KMS-11 (cell line): ENCODE measurements at regions not wholly inside any gene's neighbourhood (a gene's known extent, or its start where the extent isn't known, plus 50 kb on each side); places are given as distances from the start of the nearest gene placed in this dataset.

Source experiments
- H2AFZ ChIP-seq: fragments of 200-600 bp; sonication (generic); 2 replicates; pipeline ENCODE4 v1.6.1; 2016; ENCODE audit warnings: antibody characterized with exemption, mixed run types, low read depth
- H3K27ac ChIP-seq: fragments of 200-600 bp; sonication (generic); 2 replicates; pipeline ENCODE4 v1.6.1; 2016; ENCODE audit warnings: mild to moderate bottlenecking, mixed run types
- H3K27me3 ChIP-seq: fragments of 200-600 bp; sonication (generic); 2 replicates; pipeline ENCODE4 v1.6.1; 2017; ENCODE audit warnings: mild to moderate bottlenecking, low read depth, mixed run types, moderate library complexity; ENCODE audit not compliant: insufficient read depth
- H3K36me3 ChIP-seq: fragments of 200-600 bp; sonication (generic); 2 replicates; pipeline ENCODE4 v1.6.1; 2017; ENCODE audit warnings: mild to moderate bottlenecking, mixed run types; ENCODE audit not compliant: insufficient read depth
- H3K4me1 ChIP-seq: fragments of 200-600 bp; sonication (generic); 2 replicates; pipeline ENCODE4 v1.6.1; 2016; ENCODE audit warnings: mild to moderate bottlenecking, low read depth, mixed run types; ENCODE audit not compliant: poor library complexity, severe bottlenecking
- H3K4me2 ChIP-seq: fragments of 200-600 bp; sonication (generic); 2 replicates; pipeline ENCODE4 v1.7.0; 2016; ENCODE audit warnings: mild to moderate bottlenecking, mixed run types
- H3K4me3 ChIP-seq: fragments of 200-600 bp; sonication (generic); IDR thresholded peaks from 2 replicates; pipeline ENCODE4 v1.6.1; 2017; ENCODE audit warnings: low read depth, low read length, mixed read lengths; ENCODE audit not compliant: insufficient read depth
- H3K79me2 ChIP-seq: fragments of 200-600 bp; sonication (generic); 2 replicates; pipeline ENCODE4 v1.6.1; 2016; ENCODE audit warnings: low read depth, mixed run types; ENCODE audit not compliant: insufficient read depth
- H3K9ac ChIP-seq: fragments of 200-600 bp; sonication (generic); 2 replicates; pipeline ENCODE4 v1.6.1; 2016; ENCODE audit warnings: mild to moderate bottlenecking, mixed run types
- H4K20me1 ChIP-seq: fragments of 200-600 bp; sonication (generic); 2 replicates; pipeline ENCODE4 v1.6.1; 2016; ENCODE audit warnings: mild to moderate bottlenecking, mixed run types; ENCODE audit not compliant: insufficient read depth
- TF ChIP-seq, protein P1 (sequence below): fragments of 200-600 bp; sonication (generic); conservative IDR thresholded peaks from 2 replicates; pipeline ENCODE4 v1.6.1; 2017; ENCODE audit warnings: low read depth, mild to moderate bottlenecking, antibody characterized with exemption, low read length, moderate library complexity, mixed read lengths

DNA sequence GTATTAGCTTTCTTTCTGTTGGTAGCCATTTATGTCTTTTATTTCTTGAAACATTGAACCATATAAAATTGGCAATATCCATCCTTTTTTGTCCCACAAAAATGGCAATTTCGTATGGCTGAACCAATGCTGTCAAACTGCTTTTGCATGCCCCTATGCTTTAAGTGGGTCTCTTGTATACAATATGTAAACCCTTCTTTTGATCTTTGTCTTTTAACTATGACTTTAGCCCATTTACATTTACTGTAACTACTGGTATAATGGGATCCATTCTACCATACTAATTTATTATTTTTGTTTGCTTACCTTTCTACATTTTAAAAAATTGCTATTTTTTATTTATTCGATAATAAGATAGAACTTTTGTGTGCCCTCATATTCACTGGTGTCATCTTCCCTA lies 93.4 kb downstream of the TENT4A start:
- Histone ChIP-seq H3K4me3 (no peak overlapping the region), H3K27ac (no peak overlapping the region), H3K4me1 (no peaks in the 10 kb centered on the region), H4K20me1 (no peaks in the 10 kb centered on the region), H3K36me3 (no peaks in the 10 kb centered on the region), H3K4me2 (no peak overlapping the region), H3K79me2 (no peaks in the 10 kb centered on the region), H2AFZ (no peak overlapping the region), H3K9ac (no peak overlapping the region), H3K27me3 (no peaks in the 10 kb centered on the region)
- TF ChIP-seq, protein P1, sequence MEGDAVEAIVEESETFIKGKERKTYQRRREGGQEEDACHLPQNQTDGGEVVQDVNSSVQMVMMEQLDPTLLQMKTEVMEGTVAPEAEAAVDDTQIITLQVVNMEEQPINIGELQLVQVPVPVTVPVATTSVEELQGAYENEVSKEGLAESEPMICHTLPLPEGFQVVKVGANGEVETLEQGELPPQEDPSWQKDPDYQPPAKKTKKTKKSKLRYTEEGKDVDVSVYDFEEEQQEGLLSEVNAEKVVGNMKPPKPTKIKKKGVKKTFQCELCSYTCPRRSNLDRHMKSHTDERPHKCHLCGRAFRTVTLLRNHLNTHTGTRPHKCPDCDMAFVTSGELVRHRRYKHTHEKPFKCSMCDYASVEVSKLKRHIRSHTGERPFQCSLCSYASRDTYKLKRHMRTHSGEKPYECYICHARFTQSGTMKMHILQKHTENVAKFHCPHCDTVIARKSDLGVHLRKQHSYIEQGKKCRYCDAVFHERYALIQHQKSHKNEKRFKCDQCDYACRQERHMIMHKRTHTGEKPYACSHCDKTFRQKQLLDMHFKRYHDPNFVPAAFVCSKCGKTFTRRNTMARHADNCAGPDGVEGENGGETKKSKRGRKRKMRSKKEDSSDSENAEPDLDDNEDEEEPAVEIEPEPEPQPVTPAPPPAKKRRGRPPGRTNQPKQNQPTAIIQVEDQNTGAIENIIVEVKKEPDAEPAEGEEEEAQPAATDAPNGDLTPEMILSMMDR: no peak

DNA sequence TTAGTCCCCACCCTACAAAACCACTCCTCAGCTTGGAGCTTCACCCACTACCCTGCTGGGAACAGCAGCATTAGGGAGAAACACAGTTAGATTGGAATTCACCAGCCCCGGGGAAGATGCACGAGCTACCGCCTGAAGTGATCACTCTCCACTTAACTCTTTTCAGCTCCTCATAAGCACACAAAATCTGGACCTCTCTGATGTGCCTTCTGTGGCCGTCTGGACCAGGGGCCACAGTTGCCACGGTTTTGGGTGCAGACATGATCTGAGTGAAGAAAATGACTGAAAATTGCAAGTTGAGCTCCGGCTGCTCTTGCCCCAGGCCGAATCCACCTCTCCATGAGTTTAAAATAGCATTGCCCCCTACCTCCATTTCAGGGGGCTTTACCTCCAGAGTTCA lies 95.2 kb downstream of the TENT4A start:
- H3K9ac ChIP-seq: no peak overlapping the region
- H3K27me3 ChIP-seq: no peaks in the 10 kb centered on the region
- no peak overlapping the region for H2AFZ ChIP-seq
- H3K4me1 ChIP-seq: no peaks in the 10 kb centered on the region
- TF ChIP-seq, protein P1: no peak
- H3K36me3 ChIP-seq: no peaks in the 10 kb centered on the region
- H4K20me1 ChIP-seq: no peaks in the 10 kb centered on the region
- no peaks in the 10 kb centered on the region for H3K79me2 ChIP-seq
- no peak overlapping the region for H3K4me3 ChIP-seq
- H3K4me2 ChIP-seq: no peak overlapping the region
- H3K27ac ChIP-seq: no peak overlapping the region

DNA sequence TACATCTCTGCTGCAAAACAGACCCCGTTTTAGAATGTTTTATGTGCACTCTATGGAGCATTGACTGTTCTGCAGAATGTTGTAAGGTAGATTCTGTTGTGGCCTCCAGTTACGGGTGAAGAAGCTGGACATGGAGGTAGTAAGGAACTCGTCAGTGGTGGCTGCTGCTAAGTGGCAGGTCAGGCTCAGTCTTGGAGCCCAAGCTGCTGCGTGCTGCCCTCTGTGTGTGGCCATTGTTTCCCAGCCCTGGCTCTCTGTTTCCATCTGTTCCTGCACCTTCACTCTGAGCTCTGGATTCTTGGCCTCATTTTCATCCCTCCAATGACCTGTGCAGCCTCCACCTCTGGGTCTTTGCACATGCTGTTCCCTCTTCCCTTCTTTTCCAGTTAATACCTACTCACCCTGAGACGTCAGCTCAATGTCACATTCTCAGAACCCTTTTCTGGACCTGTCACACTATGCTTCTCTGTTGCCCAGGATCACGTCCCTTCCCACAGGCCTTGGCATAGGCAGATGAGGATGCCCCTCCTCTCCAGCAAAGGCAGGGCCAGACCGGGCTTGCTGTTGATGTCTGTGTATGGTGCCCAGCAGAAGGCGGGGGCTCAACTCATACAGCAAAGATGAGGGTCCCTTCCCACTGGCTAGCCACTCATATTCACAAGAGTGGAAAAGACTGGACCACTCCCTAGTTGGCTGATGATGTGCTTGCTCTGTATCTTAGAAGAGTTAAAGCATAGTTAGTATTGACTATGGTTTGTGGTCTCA lies 97.6 kb downstream of the TENT4A start:
- no peak overlapping the region for H3K9ac ChIP-seq
- no peaks in the 10 kb centered on the region for H3K36me3 ChIP-seq
- H2AFZ ChIP-seq: no peak overlapping the region
- no peak overlapping the region for H3K27ac ChIP-seq
- TF ChIP-seq, protein P1: no peak
- H3K4me1 ChIP-seq: no peaks in the 10 kb centered on the region
- H3K79me2 ChIP-seq: no peaks in the 10 kb centered on the region
- H4K20me1 ChIP-seq: no peaks in the 10 kb centered on the region
- H3K4me2 ChIP-seq: no peak overlapping the region
- H3K27me3 ChIP-seq: no peaks in the 10 kb centered on the region
- H3K4me3 ChIP-seq: no peak overlapping the region

DNA sequence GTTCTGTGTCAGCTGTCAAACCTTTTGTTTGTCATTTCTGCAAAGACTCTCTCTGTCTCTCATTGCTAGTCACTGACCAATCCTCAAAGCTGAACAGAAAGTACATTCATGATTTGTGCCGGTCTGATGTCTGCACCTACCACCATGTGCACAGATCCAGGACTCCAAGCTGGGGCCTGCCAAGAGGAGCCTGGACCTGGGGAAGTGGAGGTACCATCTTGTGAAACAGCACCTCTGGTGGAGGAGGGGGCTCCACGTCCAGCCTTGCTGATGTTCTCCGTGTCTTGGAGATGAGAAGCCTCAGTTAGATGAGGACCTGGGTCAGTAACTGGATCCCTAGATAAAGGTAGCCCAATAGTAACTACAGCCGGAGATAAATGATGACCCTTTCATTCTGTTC lies 98.9 kb downstream of the TENT4A start:
- no peak overlapping the region for H3K4me2 ChIP-seq
- H3K9ac ChIP-seq: no peak overlapping the region
- no peaks in the 10 kb centered on the region for H3K79me2 ChIP-seq
- no peaks in the 10 kb centered on the region for H4K20me1 ChIP-seq
- TF ChIP-seq, protein P1: no peak
- H2AFZ ChIP-seq: no peak overlapping the region
- H3K27ac ChIP-seq: no peak overlapping the region
- no peaks in the 10 kb centered on the region for H3K27me3 ChIP-seq
- H3K4me3 ChIP-seq: no peak overlapping the region
- H3K4me1 ChIP-seq: no peaks in the 10 kb centered on the region
- no peaks in the 10 kb centered on the region for H3K36me3 ChIP-seq
